ACC112 (cell line): ENCODE measurements at regions not wholly inside any gene's neighbourhood (a gene's known extent, or its start where the extent isn't known, plus 50 kb on each side); places are given as distances from the start of the nearest gene placed in this dataset.
"Not testable (repeated sequence)": the region's sequence is repeated elsewhere in the genome, so short reads cannot be mapped to it uniquely, and the experiment has no call there.

Experiments
- H2AFZ ChIP-seq: fragments of 200-600 bp; sonication (generic); one replicate; pipeline ENCODE4 v1.6.0; 2017; ENCODE audit warnings: antibody characterized with exemption, low read length; ENCODE audit not compliant: unreplicated experiment
- H3K27ac ChIP-seq: fragments of 200-600 bp; sonication (generic); 2 replicates; pipeline ENCODE4 v1.5.1; 2014; ENCODE audit warnings: low read depth, mild to moderate bottlenecking, antibody characterized with exemption, low read length, moderate library complexity
- H3K27me3 ChIP-seq: fragments of 200-600 bp; sonication (generic); 2 replicates; pipeline ENCODE4 v1.6.1; 2014; ENCODE audit warnings: mild to moderate bottlenecking, antibody characterized with exemption, low read length, moderate library complexity, mixed read lengths; ENCODE audit not compliant: insufficient read depth
- H3K36me3 ChIP-seq: fragments of 200-600 bp; sonication (generic); 2 replicates; pipeline ENCODE4 v1.6.1; 2016; ENCODE audit warnings: mild to moderate bottlenecking, antibody characterized with exemption, low read length, moderate library complexity, mixed read lengths; ENCODE audit not compliant: insufficient read depth
- H3K4me1 ChIP-seq: fragments of 200-600 bp; sonication (generic); one replicate; pipeline ENCODE4 v1.6.1; 2016; ENCODE audit warnings: low read length, mixed read lengths; ENCODE audit not compliant: insufficient read depth, unreplicated experiment, control insufficient read depth
- H3K4me3 ChIP-seq: fragments of 200-600 bp; sonication (generic); 2 replicates; pipeline ENCODE4 v1.5.1; 2014; ENCODE audit warnings: mild to moderate bottlenecking, low read depth, low read length
- H3K79me2 ChIP-seq: fragments of 200-600 bp; sonication (generic); one replicate; pipeline ENCODE4 v1.6.0; 2016; ENCODE audit warnings: low read length; ENCODE audit not compliant: control insufficient read depth, unreplicated experiment, insufficient read depth

GRCh38 chr14:40093800-40094199, 661.6 kb upstream of the FBXO33 start:
- H2AFZ ChIP-seq = no peak overlapping the region
- H3K4me1 ChIP-seq = no peaks in the 10 kb centered on the region
- no peak overlapping the region for H3K27ac ChIP-seq
- H3K4me3 ChIP-seq = no peak overlapping the region
- no peaks in the 10 kb centered on the region for H3K27me3 ChIP-seq
- H3K79me2 ChIP-seq = no peaks in the 10 kb centered on the region
- no peaks in the 10 kb centered on the region for H3K36me3 ChIP-seq

- Histone ChIP-seq H3K4me3 (no peak overlapping the region), H2AFZ (no peak overlapping the region), H3K27me3 (no peaks in the 10 kb centered on the region), H3K4me1 (no peaks in the 10 kb centered on the region), H3K36me3 (no peaks in the 10 kb centered on the region), H3K79me2 (no peaks in the 10 kb centered on the region), H3K27ac (no peak overlapping the region)
Observed at GRCh38 chr14:40074169-40074568, 641.9 kb upstream of the FBXO33 start.

GRCh38 chr14:40072175-40072574, 639.9 kb upstream of the FBXO33 start:
- no peaks in the 10 kb centered on the region for H3K4me1 ChIP-seq
- no peaks in the 10 kb centered on the region for H3K36me3 ChIP-seq
- no peak overlapping the region for H3K4me3 ChIP-seq
- no peaks in the 10 kb centered on the region for H3K79me2 ChIP-seq
- no peak overlapping the region for H2AFZ ChIP-seq
- H3K27me3 ChIP-seq = no peaks in the 10 kb centered on the region
- H3K27ac ChIP-seq = no peak overlapping the region

DNA sequence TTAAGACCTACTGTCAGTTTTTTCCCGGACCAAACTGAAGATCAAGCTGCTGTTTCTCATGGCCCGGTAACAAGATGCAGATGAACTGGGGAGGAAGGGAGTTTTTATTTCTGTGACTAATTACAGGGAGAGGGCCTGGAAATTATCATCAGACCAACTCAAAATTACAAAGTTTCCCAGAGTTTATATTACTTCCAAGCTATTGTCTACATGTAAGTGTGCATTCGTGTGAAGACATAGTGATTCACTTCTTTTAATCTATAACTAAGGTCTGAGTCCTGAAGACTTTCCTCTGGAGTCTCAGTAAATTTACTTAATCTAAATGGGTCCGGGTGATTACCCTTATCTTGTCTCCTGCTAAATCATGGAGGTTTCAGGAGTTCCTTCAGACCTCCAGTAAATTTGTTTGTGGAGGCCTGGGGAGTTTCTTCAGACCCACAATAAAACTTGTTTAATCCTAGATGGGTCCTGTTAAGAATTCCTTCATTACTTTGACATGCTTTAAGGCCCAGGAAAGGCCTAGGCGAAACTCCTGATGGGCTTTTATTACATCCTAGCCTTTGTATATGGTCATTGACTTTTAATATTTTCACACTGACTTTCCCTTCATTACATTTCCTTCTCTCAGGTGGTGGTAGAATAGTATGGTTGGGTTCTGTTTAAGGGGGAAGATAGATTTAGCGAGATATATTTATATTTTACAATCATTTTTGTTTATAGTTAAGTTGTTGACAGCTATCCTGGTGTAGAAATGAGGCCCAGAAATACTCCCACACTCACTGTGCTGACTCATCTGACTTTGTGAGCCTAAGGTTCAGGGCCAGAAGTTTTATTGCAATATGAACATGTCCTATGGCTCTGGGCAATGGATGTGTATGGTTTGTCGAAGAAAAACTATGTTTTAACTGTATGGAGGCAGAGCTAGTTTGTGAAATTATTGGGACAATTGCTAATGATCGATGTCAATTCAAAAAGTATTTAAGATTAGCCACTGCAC, 627.0 kb upstream of the FBXO33 start:
- Histone ChIP-seq H2AFZ (no peak overlapping the region), H3K27ac (no peak overlapping the region), H3K36me3 (no peaks in the 10 kb centered on the region)

DNA sequence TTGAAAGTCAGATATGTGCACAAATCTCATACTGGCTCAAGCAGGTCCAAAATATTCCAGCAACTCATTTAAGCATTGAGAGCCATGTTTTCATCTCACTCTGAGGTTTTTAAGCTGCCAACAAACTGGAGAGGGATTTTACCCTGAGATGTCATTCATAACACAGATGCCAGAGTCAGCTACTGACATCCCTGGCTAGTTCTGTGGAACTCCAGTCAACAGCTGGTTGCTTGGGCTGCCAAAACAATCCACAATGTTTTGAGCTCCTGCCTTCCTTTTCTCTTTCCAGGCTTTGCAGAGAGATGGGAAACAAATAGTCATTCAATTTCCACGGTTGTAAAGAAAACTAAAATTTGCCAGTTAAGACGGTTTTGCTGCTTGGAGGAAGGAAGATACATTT, 621.2 kb upstream of the FBXO33 start:
- Histone ChIP-seq H3K27ac (no peak overlapping the region), H3K4me1 (no peaks in the 10 kb centered on the region), H2AFZ (no peak overlapping the region), H3K36me3 (no peaks in the 10 kb centered on the region), H3K79me2 (no peaks in the 10 kb centered on the region), H3K27me3 (no peaks in the 10 kb centered on the region), H3K4me3 (no peak overlapping the region)

More for the DNA sequence above, 627.0 kb upstream of the FBXO33 start:
- Histone ChIP-seq H3K4me1 (no peaks in the 10 kb centered on the region), H3K4me3 (no peak overlapping the region), H3K27me3 (no peaks in the 10 kb centered on the region), H3K79me2 (no peaks in the 10 kb centered on the region)

DNA sequence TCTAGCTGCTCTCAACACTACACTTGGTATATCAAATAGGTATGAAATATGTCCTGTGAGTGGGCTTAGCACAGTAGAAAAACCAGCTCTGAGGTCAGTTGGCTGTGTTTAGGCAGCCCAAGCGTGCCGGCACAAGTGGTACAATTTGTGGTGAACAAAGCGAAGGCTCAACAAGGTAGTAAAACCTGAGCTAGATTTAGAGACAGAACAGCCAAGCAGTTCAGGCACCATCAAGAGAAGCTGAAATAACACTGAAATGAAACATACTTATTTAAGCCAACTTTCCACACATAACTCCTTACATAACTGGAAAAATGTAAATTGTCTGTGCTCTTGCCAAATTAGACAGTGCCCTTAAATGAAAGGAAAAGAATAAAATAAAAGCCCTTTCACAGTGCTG, 596.8 kb upstream of the FBXO33 start:
- Histone ChIP-seq H3K79me2 (no peaks in the 10 kb centered on the region), H3K4me1 (no peaks in the 10 kb centered on the region), H2AFZ (no peak overlapping the region), H3K36me3 (no peaks in the 10 kb centered on the region), H3K27me3 (no peaks in the 10 kb centered on the region), H3K27ac (no peak overlapping the region), H3K4me3 (no peak overlapping the region)

DNA sequence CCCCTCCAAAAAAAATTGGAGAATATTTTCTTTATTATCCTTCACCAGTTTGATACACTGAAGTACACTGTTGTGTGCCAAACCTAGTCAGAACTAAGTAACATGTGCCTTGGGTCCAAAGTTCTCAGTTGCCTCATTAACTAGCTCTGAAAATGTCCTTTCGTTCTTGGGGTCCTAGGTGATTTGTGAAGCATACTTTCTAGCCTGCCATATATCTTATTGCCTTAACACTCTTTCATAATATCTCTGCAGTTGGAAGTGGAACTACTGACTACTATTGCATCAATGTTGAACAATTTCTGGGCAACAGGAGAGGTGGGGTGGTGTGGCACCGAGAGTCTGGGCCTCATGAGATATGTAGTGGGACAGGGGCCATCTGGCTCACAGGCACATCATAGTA, 592.9 kb upstream of the FBXO33 start:
- Histone ChIP-seq H3K27me3 (no peaks in the 10 kb centered on the region), H3K4me1 (no peaks in the 10 kb centered on the region), H3K36me3 (no peaks in the 10 kb centered on the region), H2AFZ (no peak overlapping the region), H3K27ac (no peak overlapping the region), H3K4me3 (no peak overlapping the region), H3K79me2 (no peaks in the 10 kb centered on the region)

DNA sequence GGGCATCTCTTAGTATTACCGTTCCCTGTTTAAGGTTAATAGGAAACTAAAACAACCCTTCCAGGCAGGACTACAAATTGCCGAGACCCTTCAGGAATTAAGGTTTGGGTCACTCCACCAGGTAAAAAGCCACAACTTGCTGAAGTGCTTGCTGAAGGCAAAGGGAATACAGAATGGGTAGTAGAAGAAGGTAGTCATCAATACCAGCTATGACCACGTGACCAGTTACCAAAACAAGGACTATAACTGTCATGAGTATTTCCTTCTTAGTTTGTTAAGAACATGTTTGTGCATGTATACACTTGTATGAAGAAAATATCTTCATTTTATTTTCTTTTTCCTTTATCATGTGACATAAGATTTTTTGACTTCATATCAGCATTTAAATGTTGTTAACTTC, 578.7 kb upstream of the FBXO33 start:
- Histone ChIP-seq H3K36me3 (no peaks in the 10 kb centered on the region), H3K79me2 (no peaks in the 10 kb centered on the region), H3K27ac (no peak overlapping the region), H2AFZ (no peak overlapping the region), H3K27me3 (no peaks in the 10 kb centered on the region), H3K4me3 (no peak overlapping the region), H3K4me1 (no peaks in the 10 kb centered on the region)

DNA sequence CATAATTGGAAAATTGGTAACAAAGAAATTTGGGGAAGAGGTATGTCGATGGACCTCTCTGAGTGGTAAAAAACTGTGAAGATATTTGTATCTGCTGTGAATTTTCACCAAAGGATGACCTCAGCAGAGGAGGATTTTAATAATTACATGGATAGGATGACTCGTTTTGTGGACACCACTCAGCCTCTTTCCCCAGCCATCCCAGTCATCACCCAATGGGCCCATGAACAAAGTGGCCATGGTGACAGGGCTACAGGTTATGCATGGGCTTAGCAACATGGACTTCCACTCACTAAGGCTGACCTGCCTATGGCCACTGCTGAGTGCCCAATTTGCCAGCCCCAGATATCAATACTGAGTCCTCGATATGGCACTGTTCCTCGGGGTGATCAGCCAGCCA, 577.5 kb upstream of the FBXO33 start:
- H3K36me3 ChIP-seq = no peaks in the 10 kb centered on the region
- no peaks in the 10 kb centered on the region for H3K27me3 ChIP-seq
- H3K27ac ChIP-seq = no peak overlapping the region

GRCh38 chr14:40008345-40008744, 576.1 kb upstream of the FBXO33 start:
- H3K36me3 ChIP-seq = not testable (repeated sequence)

More for the DNA sequence above, 577.5 kb upstream of the FBXO33 start:
- no peak overlapping the region for H2AFZ ChIP-seq
- no peak overlapping the region for H3K4me3 ChIP-seq
- H3K79me2 ChIP-seq = no peaks in the 10 kb centered on the region
- H3K4me1 ChIP-seq = no peaks in the 10 kb centered on the region

GRCh38 chr14:40004871-40005500, 572.8 kb upstream of the FBXO33 start:
- Histone ChIP-seq H3K4me1 (no peaks in the 10 kb centered on the region), H3K27ac (no peak overlapping the region), H2AFZ (no peak overlapping the region), H3K36me3 (no peaks in the 10 kb centered on the region), H3K4me3 (no peak overlapping the region), H3K27me3 (no peaks in the 10 kb centered on the region), H3K79me2 (no peaks in the 10 kb centered on the region)

More at GRCh38 chr14:40008345-40008744, 576.1 kb upstream of the FBXO33 start:
- H2AFZ ChIP-seq, H3K27me3 ChIP-seq, H3K27ac ChIP-seq, H3K4me3 ChIP-seq, H3K4me1 ChIP-seq, H3K79me2 ChIP-seq: not testable (repeated sequence)
